HepG2 (cell line): ENCODE measurements at regions not wholly inside any gene's neighbourhood (a gene's known extent, or its start where the extent isn't known, plus 50 kb on each side); places are given as distances from the start of the nearest gene placed in this dataset.

Source experiments
- ATAC-seq: fragments of 200-7000 bp; cut with Tn5 transposase; 3 replicates; pipeline ENCODE4 v1.9.1; 2020; ENCODE audit warnings: mild to moderate bottlenecking, moderate library complexity
- BruUV-seq: library from RNA; stranded (reverse); fragments of 400-500 nt; replicated peaks from 2 replicates; lab custom pipeline; 2021; lab: Mats Ljungman, UMichigan
- CTCF ChIA-PET: fragments of 300-600 bp; formaldehyde crosslinking; extraction: SDS; loops from one replicate; lab custom pipeline; 2021; ENCODE audit warnings: low total read pairs, inconsistent platforms, low intra/inter-chr PET ratio; lab: Yijun Ruan, JAX
- POLR2A ChIA-PET: fragments of 350-600 bp; sonication (Branson Sonifier 250); formaldehyde crosslinking; loops from one replicate; lab custom pipeline; 2020; ENCODE audit warnings: antibody characterized with exemption, inconsistent platforms; lab: Yijun Ruan, JAX
- DNase-seq: peaks from one replicate; pipeline ENCODE4 v3.0.0-alpha.2; 2015; ENCODE audit warnings: low spot score
- FAIRE-seq: peaks from 3 replicates; lab custom pipeline; 2011; peaks lifted over from hg19 to GRCh38; lab: Jason Lieb, UNC
- H2AFZ ChIP-seq: one replicate; pipeline ENCODE4 v1.6.1; 2011; ENCODE audit warnings: low read length, inconsistent platforms
- H3K27ac ChIP-seq: fragments of 300-600 bp; 3 replicates; pipeline ENCODE4 v1.8.0; 2011; ENCODE audit warnings: mixed run types, mild to moderate bottlenecking, mixed read lengths, low read length, inconsistent platforms; ENCODE audit not compliant: insufficient read depth; ENCODE audit errors: extremely low read length
- H3K27me3 ChIP-seq, 2 experiments: fragments of 200-600 bp in 1 of 2; 2 replicates in 1 of 2; 3 replicates in 1 of 2; pipeline versions ENCODE4 v1.6.0 to v1.8.0; 2011; ENCODE audit warnings: low read length in 2 of 2, mild to moderate bottlenecking in 2 of 2, moderate library complexity in 2 of 2, inconsistent platforms in 1 of 2; ENCODE audit not compliant: insufficient read depth in 2 of 2, control insufficient read depth in 1 of 2
- H3K36me3 ChIP-seq, 2 experiments: fragments of 200-600 bp in 1 of 2; replicated peaks in 1 of 2; 2 replicates in 1 of 2; 3 replicates in 1 of 2; pipeline versions ENCODE4 v1.5.1 to v1.8.0; 2011; ENCODE audit warnings: low read length in 2 of 2, inconsistent platforms in 1 of 2; ENCODE audit not compliant: insufficient read depth in 2 of 2, control insufficient read depth in 1 of 2
- H3K4me1 ChIP-seq: 2 replicates; pipeline ENCODE4 v1.5.1; 2012; ENCODE audit warnings: low read length, inconsistent platforms; ENCODE audit not compliant: insufficient read depth
- H3K4me2 ChIP-seq: 2 replicates; pipeline ENCODE4 v1.6.0; 2011; ENCODE audit warnings: low read depth, low read length, inconsistent platforms
- H3K4me3 ChIP-seq, 3 experiments: fragments of 200-600 bp in 1 of 3; sonication (generic), shearing (Covaris generic) in 1 of 3; replicated peaks in 1 of 3; 2 replicates each; pipeline ENCODE4 v1.5.1; 2011 to 2016; ENCODE audit warnings: low read length in 3 of 3, inconsistent platforms in 2 of 3, low read depth in 2 of 3, mild to moderate bottlenecking in 2 of 3, control low read depth in 1 of 3, mixed read lengths in 1 of 3; ENCODE audit not compliant: insufficient read depth in 1 of 3
- H3K79me2 ChIP-seq: one replicate; pipeline ENCODE4 v1.6.1; 2011; ENCODE audit warnings: low read length, inconsistent platforms; ENCODE audit not compliant: insufficient read depth
- H3K9ac ChIP-seq: 2 replicates; pipeline ENCODE4 v1.6.0; 2011; ENCODE audit warnings: mild to moderate bottlenecking, low read depth, low read length, inconsistent platforms; ENCODE audit not compliant: insufficient read depth
- H3K9me3 ChIP-seq: 2 replicates; pipeline ENCODE4 v1.5.1; 2012; ENCODE audit warnings: mild to moderate bottlenecking, low read length
- H4K20me1 ChIP-seq: 2 replicates; pipeline ENCODE4 v1.6.0; 2011; ENCODE audit warnings: inconsistent platforms, mild to moderate bottlenecking, low read length, moderate library complexity; ENCODE audit not compliant: insufficient read depth
- ATF3 ChIP-seq: sonication (generic); formaldehyde crosslinking; IDR thresholded peaks from 2 replicates; pipeline ENCODE4 v1.4.0; 2020; ENCODE audit warnings: missing genetic modification reagents
- BRF2 ChIP-seq: sonication (generic); formaldehyde crosslinking; IDR thresholded peaks from 2 replicates; pipeline ENCODE4 v1.8.1; 2022; ENCODE audit warnings: mild to moderate bottlenecking, missing genetic modification reagents
- CBX1 ChIP-seq: IDR thresholded peaks from one replicate; pipeline ENCODE4 v1.6.1; 2016; ENCODE audit warnings: antibody characterized with exemption, low read depth
- FOXC1 ChIP-seq: sonication (generic); formaldehyde crosslinking; IDR thresholded peaks from 2 replicates; pipeline ENCODE4 v1.8.0; 2022; ENCODE audit warnings: mild to moderate bottlenecking, missing genetic modification reagents, borderline replicate concordance
- MAFF ChIP-seq: IDR thresholded peaks from 2 replicates; pipeline ENCODE4 v1.6.1; 2011; ENCODE audit warnings: low read depth, low read length, improper control_type of control experiment
- NR2F2 ChIP-seq: IDR thresholded peaks from 2 replicates; pipeline ENCODE4 v1.6.1; 2012; ENCODE audit warnings: low read depth, inconsistent platforms, borderline replicate concordance
- POLR2G ChIP-seq: fragments of 200-400 bp; formaldehyde crosslinking; IDR thresholded peaks from 2 replicates; pipeline ENCODE4 v1.6.1; 2018; ENCODE audit warnings: mild to moderate bottlenecking, low read depth, low read length, moderate library complexity
- PRPF4 ChIP-seq: fragments of 200-400 bp; formaldehyde crosslinking; IDR thresholded peaks from 2 replicates; pipeline ENCODE4 v1.6.1; 2016; ENCODE audit warnings: low read length, low read depth; ENCODE audit not compliant: poor library complexity, severe bottlenecking
- SCMH1 ChIP-seq: sonication (generic); formaldehyde crosslinking; IDR thresholded peaks from 2 replicates; pipeline ENCODE4 v1.9.0; 2021; ENCODE audit warnings: missing genetic modification reagents, mild to moderate bottlenecking, borderline replicate concordance
- SMAD1 ChIP-seq: sonication (generic); formaldehyde crosslinking; IDR thresholded peaks from 2 replicates; pipeline ENCODE4 v1.4.0; 2020; ENCODE audit warnings: missing genetic modification reagents, low read depth, mild to moderate bottlenecking, borderline replicate concordance
- SP4 ChIP-seq: sonication (generic); formaldehyde crosslinking; IDR thresholded peaks from 2 replicates; pipeline ENCODE4 v1.8.1; 2023; ENCODE audit warnings: mild to moderate bottlenecking, missing genetic modification reagents
- TEAD3 ChIP-seq: optimal IDR thresholded peaks from 2 replicates; pipeline ENCODE3; 2016; ENCODE audit warnings: borderline replicate concordance
- ZNF251 ChIP-seq: sonication (generic); formaldehyde crosslinking; IDR thresholded peaks from 2 replicates; pipeline ENCODE4 v1.9.0; 2021; ENCODE audit warnings: mild to moderate bottlenecking, missing genetic modification reagents
- ZNF292 ChIP-seq: sonication (generic); formaldehyde crosslinking; IDR thresholded peaks from 2 replicates; pipeline ENCODE4 v1.8.1; 2022; ENCODE audit warnings: mild to moderate bottlenecking, low read depth, missing genetic modification reagents, borderline replicate concordance
- ZNF781 ChIP-seq: sonication (generic); formaldehyde crosslinking; IDR thresholded peaks from 2 replicates; pipeline ENCODE4 v1.5.1; 2020; ENCODE audit warnings: borderline replicate concordance, mild to moderate bottlenecking, missing genetic modification reagents; ENCODE audit errors: not compliant biosample characterization
- ZNF878 ChIP-seq: sonication (generic); formaldehyde crosslinking; IDR thresholded peaks from 2 replicates; pipeline ENCODE4 v1.8.1; 2023; ENCODE audit warnings: mild to moderate bottlenecking, missing genetic modification reagents, moderate library complexity
- WGBS: methylation state at CpG from one replicate; pipeline ENCODE4 v1.1.6; 2017; ENCODE audit warnings: low lambda C conversion rate; 5-methylcytosine and 5-hydroxymethylcytosine counted together
- in situ Hi-C: cut with HindIII; loops from 2 replicates; pipeline ENCODE4 v1.10.0; 2017; ENCODE audit warnings: low pct_unique_long_range_greater_than_20kb; ENCODE audit not compliant: extremely low pct_ligation_motif_present
- intact Hi-C: fragments of 100-400 bp; cut with micrococcal nuclease; formaldehyde crosslinking; loops from one replicate; pipeline ENCODE4 v1.10.0; 2022; ENCODE audit not compliant: unreplicated experiment
- TF ChIP-seq, protein P1 (sequence below): sonication (generic); formaldehyde crosslinking; IDR thresholded peaks from 2 replicates; pipeline ENCODE4 v1.8.0; 2022; ENCODE audit warnings: missing genetic modification reagents, mild to moderate bottlenecking, moderate library complexity, borderline replicate concordance
- TF ChIP-seq, protein P2 (sequence below): sonication (generic); formaldehyde crosslinking; IDR thresholded peaks from 2 replicates; pipeline ENCODE4 v1.5.1; 2020; ENCODE audit warnings: mild to moderate bottlenecking, missing genetic modification reagents, borderline replicate concordance

DNA sequence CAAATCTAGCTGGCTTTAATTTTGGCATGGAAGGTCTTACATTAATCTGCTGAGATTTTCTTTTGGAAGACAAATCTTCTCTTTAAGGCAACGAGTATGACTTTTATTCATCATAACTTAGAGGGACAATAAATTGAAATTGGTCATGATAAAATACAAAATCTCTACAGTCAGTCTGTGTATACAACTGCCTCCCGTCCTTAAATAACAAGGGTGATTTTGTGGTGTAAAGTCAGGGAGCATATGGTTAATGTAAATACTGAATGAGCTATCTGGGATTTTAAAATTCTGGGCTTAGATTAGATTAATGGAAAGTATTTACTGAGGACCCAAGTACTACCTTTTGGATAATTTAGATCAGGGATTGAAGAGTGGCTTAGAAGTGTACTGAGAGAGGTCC lies 328.4 kb upstream of the HAND2 start:
- Histone ChIP-seq H3K27ac (no peak overlapping the region), H3K9ac (no peak overlapping the region), H4K20me1 (no peaks in the 10 kb centered on the region), H3K79me2 (no peaks in the 10 kb centered on the region), H3K4me3 (no peak overlapping the region), H3K4me2 (no peak overlapping the region), H2AFZ (no peak overlapping the region), H3K9me3 (no peaks in the 10 kb centered on the region), H3K36me3 (no peaks in the 10 kb centered on the region), H3K4me1 (no peaks in the 10 kb centered on the region), H3K27me3 (no peaks in the 10 kb centered on the region)
- in situ Hi-C loops (no loop called here), intact Hi-C loops (no loop called here)
- TF ChIP-seq CBX1 = no peak
- no peak for TF ChIP-seq PRPF4
- no peak for TF ChIP-seq ZNF251
- TF ChIP-seq ZNF878 (CRISPR knock-in tag) = no peak
- no peak for TF ChIP-seq SCMH1 (CRISPR knock-in tag)
- no peak for TF ChIP-seq MAFF
- TF ChIP-seq ATF3 (CRISPR knock-in tag) = no peak
- TF ChIP-seq, protein P1, sequence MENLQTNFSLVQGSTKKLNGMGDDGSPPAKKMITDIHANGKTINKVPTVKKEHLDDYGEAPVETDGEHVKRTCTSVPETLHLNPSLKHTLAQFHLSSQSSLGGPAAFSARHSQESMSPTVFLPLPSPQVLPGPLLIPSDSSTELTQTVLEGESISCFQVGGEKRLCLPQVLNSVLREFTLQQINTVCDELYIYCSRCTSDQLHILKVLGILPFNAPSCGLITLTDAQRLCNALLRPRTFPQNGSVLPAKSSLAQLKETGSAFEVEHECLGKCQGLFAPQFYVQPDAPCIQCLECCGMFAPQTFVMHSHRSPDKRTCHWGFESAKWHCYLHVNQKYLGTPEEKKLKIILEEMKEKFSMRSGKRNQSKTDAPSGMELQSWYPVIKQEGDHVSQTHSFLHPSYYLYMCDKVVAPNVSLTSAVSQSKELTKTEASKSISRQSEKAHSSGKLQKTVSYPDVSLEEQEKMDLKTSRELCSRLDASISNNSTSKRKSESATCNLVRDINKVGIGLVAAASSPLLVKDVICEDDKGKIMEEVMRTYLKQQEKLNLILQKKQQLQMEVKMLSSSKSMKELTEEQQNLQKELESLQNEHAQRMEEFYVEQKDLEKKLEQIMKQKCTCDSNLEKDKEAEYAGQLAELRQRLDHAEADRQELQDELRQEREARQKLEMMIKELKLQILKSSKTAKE (CRISPR knock-in tag) = no peak
- no peak for TF ChIP-seq ZNF781 (CRISPR knock-in tag)
- TF ChIP-seq SP4 = no peak
- no peak for TF ChIP-seq FOXC1
- TF ChIP-seq TEAD3 (CRISPR knock-in tag) = no peak
- TF ChIP-seq NR2F2 = no peak
- TF ChIP-seq SMAD1 (CRISPR knock-in tag) = no peak
- TF ChIP-seq POLR2G = no peak
- TF ChIP-seq, protein P2, sequence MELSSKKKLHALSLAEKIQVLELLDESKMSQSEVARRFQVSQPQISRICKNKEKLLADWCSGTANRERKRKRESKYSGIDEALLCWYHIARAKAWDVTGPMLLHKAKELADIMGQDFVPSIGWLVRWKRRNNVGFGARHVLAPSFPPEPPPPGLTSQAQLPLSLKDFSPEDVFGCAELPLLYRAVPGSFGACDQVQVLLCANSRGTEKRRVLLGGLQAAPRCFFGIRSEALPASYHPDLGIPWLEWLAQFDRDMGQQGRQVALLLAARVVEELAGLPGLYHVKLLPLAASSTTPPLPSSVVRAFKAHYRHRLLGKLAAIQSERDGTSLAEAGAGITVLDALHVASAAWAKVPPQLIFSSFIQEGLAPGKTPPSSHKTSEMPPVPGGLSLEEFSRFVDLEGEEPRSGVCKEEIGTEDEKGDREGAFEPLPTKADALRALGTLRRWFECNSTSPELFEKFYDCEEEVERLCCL (CRISPR knock-in tag) = no peak
- no peak for TF ChIP-seq ZNF292 (CRISPR knock-in tag)
- TF ChIP-seq BRF2 (CRISPR knock-in tag) = no peak
- DNase-seq (no peak), ATAC-seq (no peak), FAIRE-seq (no peak)
- 0% methylated on average over 2 of the region's 2 CpGs for WGBS
- BruUV-seq = no TSS peak
- ChIA-PET CTCF (no interaction called here), POLR2A (no interaction called here)
